OCI-LY3 (cell line): ENCODE measurements at regions not wholly inside any gene's neighbourhood (a gene's known extent, or its start where the extent isn't known, plus 50 kb on each side); places are given as distances from the start of the nearest gene placed in this dataset.

ENCODE experiments used
- CTCF ChIP-seq: fragments of 200-600, 300-600 bp; sonication (generic); IDR thresholded peaks from 2 replicates; pipeline ENCODE4 v1.5.1; 2014; ENCODE audit warnings: antibody characterized with exemption, low read length, low read depth
- EZH2phosphoT487 ChIP-seq: fragments of 200-600 bp; shearing (Covaris generic); IDR thresholded peaks from 2 replicates; pipeline ENCODE4 v1.6.1; 2018; ENCODE audit warnings: antibody characterized with exemption, mixed run types, low read depth

- TF ChIP-seq CTCF (no peak), EZH2phosphoT487 (no peak)
Observed at GRCh38 chr1:114270282-114270681, 116.6 kb upstream of the SYT6 start.
